ENCODE measurements at regions not wholly inside any gene's neighbourhood (a gene's known extent, or its start where the extent isn't known, plus 50 kb on each side); places are given as distances from the start of the nearest gene placed in this dataset.

DNA sequence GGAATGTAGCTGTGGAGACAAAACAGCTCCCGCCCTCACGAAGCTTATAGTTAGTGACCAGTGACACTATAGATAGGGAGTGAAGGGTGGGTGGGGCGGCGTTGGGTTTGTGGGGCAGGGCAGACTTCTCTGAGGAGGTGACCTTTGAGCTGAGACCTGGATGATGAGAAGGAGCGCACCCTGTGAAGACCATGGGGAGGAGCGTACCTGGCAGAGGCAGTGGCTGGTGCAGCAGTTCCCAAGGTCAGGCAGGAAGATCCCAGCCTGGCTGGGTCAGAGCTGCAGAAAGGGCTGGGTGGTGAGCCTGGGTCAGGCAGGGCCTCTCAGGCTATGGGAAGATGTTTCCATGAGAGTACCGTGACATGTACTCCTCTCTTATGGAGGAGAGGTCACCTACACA, 135.0 kb upstream of the RCN1 start:
- TF ChIP-seq, protein P1, sequence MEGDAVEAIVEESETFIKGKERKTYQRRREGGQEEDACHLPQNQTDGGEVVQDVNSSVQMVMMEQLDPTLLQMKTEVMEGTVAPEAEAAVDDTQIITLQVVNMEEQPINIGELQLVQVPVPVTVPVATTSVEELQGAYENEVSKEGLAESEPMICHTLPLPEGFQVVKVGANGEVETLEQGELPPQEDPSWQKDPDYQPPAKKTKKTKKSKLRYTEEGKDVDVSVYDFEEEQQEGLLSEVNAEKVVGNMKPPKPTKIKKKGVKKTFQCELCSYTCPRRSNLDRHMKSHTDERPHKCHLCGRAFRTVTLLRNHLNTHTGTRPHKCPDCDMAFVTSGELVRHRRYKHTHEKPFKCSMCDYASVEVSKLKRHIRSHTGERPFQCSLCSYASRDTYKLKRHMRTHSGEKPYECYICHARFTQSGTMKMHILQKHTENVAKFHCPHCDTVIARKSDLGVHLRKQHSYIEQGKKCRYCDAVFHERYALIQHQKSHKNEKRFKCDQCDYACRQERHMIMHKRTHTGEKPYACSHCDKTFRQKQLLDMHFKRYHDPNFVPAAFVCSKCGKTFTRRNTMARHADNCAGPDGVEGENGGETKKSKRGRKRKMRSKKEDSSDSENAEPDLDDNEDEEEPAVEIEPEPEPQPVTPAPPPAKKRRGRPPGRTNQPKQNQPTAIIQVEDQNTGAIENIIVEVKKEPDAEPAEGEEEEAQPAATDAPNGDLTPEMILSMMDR (IDR thresholded peaks at IDR 0.05): no peak
- no peak for TF ChIP-seq POLR2A (IDR thresholded peaks at IDR 0.05)

Data from Peyer's patch (tissue), 4 donors.